MM.1S (cell line): ENCODE measurements at regions not wholly inside any gene's neighbourhood (a gene's known extent, or its start where the extent isn't known, plus 50 kb on each side); places are given as distances from the start of the nearest gene placed in this dataset.

Experiments used
- EZH2 ChIP-seq: fragments of 300-600 bp; sonication (generic); optimal IDR thresholded peaks from 2 replicates; pipeline ENCODE3; 2017; ENCODE audit warnings: low read depth, mild to moderate bottlenecking, antibody characterized with exemption, low read length, mixed read lengths
- EZH2phosphoT487 ChIP-seq: fragments of 300-600 bp; sonication (generic); IDR thresholded peaks from 2 replicates; pipeline ENCODE4 v1.6.1; 2018; ENCODE audit warnings: antibody characterized with exemption, low read length
- TF ChIP-seq, protein P1 (sequence below): fragments of 300-600 bp; sonication (generic); IDR thresholded peaks from 2 replicates; pipeline ENCODE4 v1.5.1; 2016; ENCODE audit warnings: antibody characterized with exemption, low read length, mixed read lengths

DNA sequence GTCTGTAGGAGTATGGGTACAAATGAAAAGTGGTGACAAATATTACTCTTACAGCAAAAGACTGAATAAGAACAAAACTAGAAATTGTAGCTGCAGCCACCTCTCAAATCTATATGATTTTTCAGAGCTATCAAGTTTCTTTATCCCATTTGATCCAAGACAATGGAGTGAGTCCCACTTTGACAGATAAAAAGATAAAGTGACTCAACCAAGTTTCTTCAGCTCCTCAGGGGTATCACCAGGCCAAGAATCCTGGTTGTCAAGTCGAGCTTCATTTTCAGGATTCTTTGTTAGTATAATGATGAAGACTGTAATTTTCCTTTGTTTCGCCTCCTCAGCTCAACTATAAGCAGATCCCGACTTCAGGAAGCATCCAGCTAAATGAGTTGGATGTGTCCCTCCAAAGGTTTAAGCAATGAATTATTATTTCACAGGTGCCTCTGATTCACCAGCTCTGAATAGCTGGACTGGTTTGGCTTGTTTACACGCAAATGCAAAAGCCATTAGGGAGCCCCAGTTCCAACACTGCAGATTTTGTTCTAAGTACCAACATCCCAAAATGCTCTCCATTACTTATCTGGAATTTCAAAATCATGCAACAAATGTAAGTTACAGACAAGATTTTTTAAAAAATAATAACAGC, 238.9 kb downstream of the MAFB start:
- TF ChIP-seq EZH2 (no peak), EZH2phosphoT487 (no peak)
- TF ChIP-seq, protein P1, sequence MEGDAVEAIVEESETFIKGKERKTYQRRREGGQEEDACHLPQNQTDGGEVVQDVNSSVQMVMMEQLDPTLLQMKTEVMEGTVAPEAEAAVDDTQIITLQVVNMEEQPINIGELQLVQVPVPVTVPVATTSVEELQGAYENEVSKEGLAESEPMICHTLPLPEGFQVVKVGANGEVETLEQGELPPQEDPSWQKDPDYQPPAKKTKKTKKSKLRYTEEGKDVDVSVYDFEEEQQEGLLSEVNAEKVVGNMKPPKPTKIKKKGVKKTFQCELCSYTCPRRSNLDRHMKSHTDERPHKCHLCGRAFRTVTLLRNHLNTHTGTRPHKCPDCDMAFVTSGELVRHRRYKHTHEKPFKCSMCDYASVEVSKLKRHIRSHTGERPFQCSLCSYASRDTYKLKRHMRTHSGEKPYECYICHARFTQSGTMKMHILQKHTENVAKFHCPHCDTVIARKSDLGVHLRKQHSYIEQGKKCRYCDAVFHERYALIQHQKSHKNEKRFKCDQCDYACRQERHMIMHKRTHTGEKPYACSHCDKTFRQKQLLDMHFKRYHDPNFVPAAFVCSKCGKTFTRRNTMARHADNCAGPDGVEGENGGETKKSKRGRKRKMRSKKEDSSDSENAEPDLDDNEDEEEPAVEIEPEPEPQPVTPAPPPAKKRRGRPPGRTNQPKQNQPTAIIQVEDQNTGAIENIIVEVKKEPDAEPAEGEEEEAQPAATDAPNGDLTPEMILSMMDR: no peak
